KOPT-K1 (cell line): ENCODE measurements at regions not wholly inside any gene's neighbourhood (a gene's known extent, or its start where the extent isn't known, plus 50 kb on each side); places are given as distances from the start of the nearest gene placed in this dataset.
"Not testable (repeated sequence)": the region's sequence is repeated elsewhere in the genome, so short reads cannot be mapped to it uniquely, and the experiment has no call there.

ENCODE experiments used
- H3K27ac ChIP-seq: fragments of 200-600 bp; sonication (generic); 2 replicates; pipeline ENCODE4 v1.5.1; 2016; ENCODE audit warnings: antibody characterized with exemption, mild to moderate bottlenecking, low read depth, low read length; ENCODE audit not compliant: poor library complexity, severe bottlenecking
- H3K36me3 ChIP-seq: fragments of 200-600 bp; sonication (generic); 2 replicates; pipeline ENCODE4 v1.5.1; 2017; ENCODE audit warnings: antibody characterized with exemption, mild to moderate bottlenecking, low read length, moderate library complexity; ENCODE audit not compliant: insufficient read depth
- H3K9me3 ChIP-seq: fragments of 200-600 bp; sonication (generic); 2 replicates; pipeline ENCODE4 v1.5.1; 2017; ENCODE audit warnings: antibody characterized with exemption, low read length, mild to moderate bottlenecking; ENCODE audit not compliant: insufficient read depth, poor library complexity, severe bottlenecking

- H3K9me3 ChIP-seq = peaks cover 4% of the 10 kb centered on the region
- no peak overlapping the region for H3K27ac ChIP-seq
- no peaks in the 10 kb centered on the region for H3K36me3 ChIP-seq
These were observed 54.9 kb upstream of the NBPF3 start for GRCh38 chr1:21385022-21385421.

- no peak overlapping the region for H3K27ac ChIP-seq
- H3K9me3 ChIP-seq = peaks cover 7% of the 10 kb centered on the region
- no peaks in the 10 kb centered on the region for H3K36me3 ChIP-seq
These were observed 55.3 kb upstream of the NBPF3 start for GRCh38 chr1:21384620-21385019.

- Histone ChIP-seq H3K9me3 (peaks cover 7% of the 10 kb centered on the region), H3K27ac (no peak overlapping the region), H3K36me3 (no peaks in the 10 kb centered on the region)
These were observed 56.0 kb upstream of the NBPF3 start for GRCh38 chr1:21383785-21384401.

- Histone ChIP-seq H3K36me3 (no peaks in the 10 kb centered on the region), H3K27ac (no peak overlapping the region), H3K9me3 (peaks cover 7% of the 10 kb centered on the region)
These were observed 58.6 kb upstream of the NBPF3 start for GRCh38 chr1:21381354-21381753.

GRCh38 chr1:21380147-21380546, 59.8 kb upstream of the NBPF3 start:
- H3K27ac ChIP-seq, H3K36me3 ChIP-seq, H3K9me3 ChIP-seq: not testable (repeated sequence)

GRCh38 chr1:21379571-21379970, 60.4 kb upstream of the NBPF3 start:
- peaks cover 7% of the 10 kb centered on the region for H3K9me3 ChIP-seq
- H3K27ac ChIP-seq = no peak overlapping the region
- no peaks in the 10 kb centered on the region for H3K36me3 ChIP-seq

GRCh38 chr1:21378705-21379494, 61.0 kb upstream of the NBPF3 start:
- no peaks in the 10 kb centered on the region for H3K36me3 ChIP-seq
- H3K9me3 ChIP-seq = peaks cover 7% of the 10 kb centered on the region
- H3K27ac ChIP-seq = no peak overlapping the region

- Histone ChIP-seq H3K9me3 (no peaks in the 10 kb centered on the region), H3K36me3 (no peaks in the 10 kb centered on the region), H3K27ac (no peak overlapping the region)
These were observed 67.6 kb upstream of the NBPF3 start for GRCh38 chr1:21372383-21372782.

GRCh38 chr1:21369905-21370304, 70.0 kb upstream of the NBPF3 start:
- no peak overlapping the region for H3K27ac ChIP-seq
- no peaks in the 10 kb centered on the region for H3K36me3 ChIP-seq
- no peaks in the 10 kb centered on the region for H3K9me3 ChIP-seq

- Histone ChIP-seq H3K27ac (no peak overlapping the region), H3K36me3 (no peaks in the 10 kb centered on the region), H3K9me3 (no peaks in the 10 kb centered on the region)
These were observed 71.2 kb upstream of the NBPF3 start for GRCh38 chr1:21368515-21369289.

GRCh38 chr1:21367973-21368514, 71.9 kb upstream of the NBPF3 start:
- H3K27ac ChIP-seq, H3K9me3 ChIP-seq, H3K36me3 ChIP-seq: not testable (repeated sequence)

- no peak overlapping the region for H3K27ac ChIP-seq
- no peaks in the 10 kb centered on the region for H3K9me3 ChIP-seq
- no peaks in the 10 kb centered on the region for H3K36me3 ChIP-seq
These were observed 73.6 kb upstream of the NBPF3 start for GRCh38 chr1:21366288-21366687.

- Histone ChIP-seq H3K27ac (no peak overlapping the region), H3K36me3 (no peaks in the 10 kb centered on the region), H3K9me3 (no peaks in the 10 kb centered on the region)
These were observed 74.8 kb upstream of the ECE1 start for GRCh38 chr1:21365036-21365435.

GRCh38 chr1:21362096-21362495, 71.8 kb upstream of the ECE1 start:
- no peaks in the 10 kb centered on the region for H3K9me3 ChIP-seq
- no peak overlapping the region for H3K27ac ChIP-seq
- no peaks in the 10 kb centered on the region for H3K36me3 ChIP-seq

GRCh38 chr1:21361506-21361905, 71.2 kb upstream of the ECE1 start:
- H3K27ac ChIP-seq = no peak overlapping the region
- no peaks in the 10 kb centered on the region for H3K9me3 ChIP-seq
- H3K36me3 ChIP-seq = no peaks in the 10 kb centered on the region
